ENCODE measurements at regions not wholly inside any gene's neighbourhood (a gene's known extent, or its start where the extent isn't known, plus 50 kb on each side); places are given as distances from the start of the nearest gene placed in this dataset.

DNA sequence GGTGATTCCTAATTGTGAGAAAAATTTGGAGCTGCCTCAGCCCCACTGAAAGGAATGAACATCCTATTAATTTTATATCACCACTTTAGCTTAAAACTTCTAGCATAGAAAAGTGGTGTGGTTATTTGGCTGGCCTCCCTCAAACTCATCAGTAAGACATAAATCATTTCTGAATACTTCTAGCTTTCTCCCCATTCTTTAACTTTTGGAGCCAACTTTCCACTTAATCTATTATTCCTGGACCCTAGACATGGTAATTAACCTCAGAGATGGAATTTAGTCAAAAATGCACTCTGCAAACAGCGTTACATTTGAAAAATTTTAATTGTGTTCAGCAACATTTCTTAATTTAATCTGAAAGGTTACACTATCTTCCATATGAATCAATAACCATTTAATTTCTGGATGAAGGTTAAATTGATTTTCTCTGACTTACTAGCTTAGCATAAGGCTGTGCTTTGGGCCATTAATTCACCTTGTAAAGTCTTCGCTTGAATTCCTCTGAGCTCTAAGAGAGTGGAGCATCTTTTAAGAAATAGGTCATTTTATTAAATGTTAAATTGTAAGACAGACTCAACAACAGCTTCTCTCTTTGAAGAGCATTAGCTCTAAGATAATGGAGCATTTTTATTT is 753.6 kb upstream of the STXBP6 start:
- TF ChIP-seq, protein P1, sequence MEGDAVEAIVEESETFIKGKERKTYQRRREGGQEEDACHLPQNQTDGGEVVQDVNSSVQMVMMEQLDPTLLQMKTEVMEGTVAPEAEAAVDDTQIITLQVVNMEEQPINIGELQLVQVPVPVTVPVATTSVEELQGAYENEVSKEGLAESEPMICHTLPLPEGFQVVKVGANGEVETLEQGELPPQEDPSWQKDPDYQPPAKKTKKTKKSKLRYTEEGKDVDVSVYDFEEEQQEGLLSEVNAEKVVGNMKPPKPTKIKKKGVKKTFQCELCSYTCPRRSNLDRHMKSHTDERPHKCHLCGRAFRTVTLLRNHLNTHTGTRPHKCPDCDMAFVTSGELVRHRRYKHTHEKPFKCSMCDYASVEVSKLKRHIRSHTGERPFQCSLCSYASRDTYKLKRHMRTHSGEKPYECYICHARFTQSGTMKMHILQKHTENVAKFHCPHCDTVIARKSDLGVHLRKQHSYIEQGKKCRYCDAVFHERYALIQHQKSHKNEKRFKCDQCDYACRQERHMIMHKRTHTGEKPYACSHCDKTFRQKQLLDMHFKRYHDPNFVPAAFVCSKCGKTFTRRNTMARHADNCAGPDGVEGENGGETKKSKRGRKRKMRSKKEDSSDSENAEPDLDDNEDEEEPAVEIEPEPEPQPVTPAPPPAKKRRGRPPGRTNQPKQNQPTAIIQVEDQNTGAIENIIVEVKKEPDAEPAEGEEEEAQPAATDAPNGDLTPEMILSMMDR (IDR thresholded peaks at IDR 0.05; ENCODE audit: insufficient read depth, low read length), result no peak
- no peak for TF ChIP-seq POLR2AphosphoS5 (IDR thresholded peaks at IDR 0.05; ENCODE audit: low read depth)
- TF ChIP-seq, protein P2, sequence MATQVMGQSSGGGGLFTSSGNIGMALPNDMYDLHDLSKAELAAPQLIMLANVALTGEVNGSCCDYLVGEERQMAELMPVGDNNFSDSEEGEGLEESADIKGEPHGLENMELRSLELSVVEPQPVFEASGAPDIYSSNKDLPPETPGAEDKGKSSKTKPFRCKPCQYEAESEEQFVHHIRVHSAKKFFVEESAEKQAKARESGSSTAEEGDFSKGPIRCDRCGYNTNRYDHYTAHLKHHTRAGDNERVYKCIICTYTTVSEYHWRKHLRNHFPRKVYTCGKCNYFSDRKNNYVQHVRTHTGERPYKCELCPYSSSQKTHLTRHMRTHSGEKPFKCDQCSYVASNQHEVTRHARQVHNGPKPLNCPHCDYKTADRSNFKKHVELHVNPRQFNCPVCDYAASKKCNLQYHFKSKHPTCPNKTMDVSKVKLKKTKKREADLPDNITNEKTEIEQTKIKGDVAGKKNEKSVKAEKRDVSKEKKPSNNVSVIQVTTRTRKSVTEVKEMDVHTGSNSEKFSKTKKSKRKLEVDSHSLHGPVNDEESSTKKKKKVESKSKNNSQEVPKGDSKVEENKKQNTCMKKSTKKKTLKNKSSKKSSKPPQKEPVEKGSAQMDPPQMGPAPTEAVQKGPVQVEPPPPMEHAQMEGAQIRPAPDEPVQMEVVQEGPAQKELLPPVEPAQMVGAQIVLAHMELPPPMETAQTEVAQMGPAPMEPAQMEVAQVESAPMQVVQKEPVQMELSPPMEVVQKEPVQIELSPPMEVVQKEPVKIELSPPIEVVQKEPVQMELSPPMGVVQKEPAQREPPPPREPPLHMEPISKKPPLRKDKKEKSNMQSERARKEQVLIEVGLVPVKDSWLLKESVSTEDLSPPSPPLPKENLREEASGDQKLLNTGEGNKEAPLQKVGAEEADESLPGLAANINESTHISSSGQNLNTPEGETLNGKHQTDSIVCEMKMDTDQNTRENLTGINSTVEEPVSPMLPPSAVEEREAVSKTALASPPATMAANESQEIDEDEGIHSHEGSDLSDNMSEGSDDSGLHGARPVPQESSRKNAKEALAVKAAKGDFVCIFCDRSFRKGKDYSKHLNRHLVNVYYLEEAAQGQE (IDR thresholded peaks at IDR 0.05; ENCODE audit: insufficient replicate concordance, low read depth), result no peak
